ENCODE measurements at regions not wholly inside any gene's neighbourhood (a gene's known extent, or its start where the extent isn't known, plus 50 kb on each side); places are given as distances from the start of the nearest gene placed in this dataset.

DNA sequence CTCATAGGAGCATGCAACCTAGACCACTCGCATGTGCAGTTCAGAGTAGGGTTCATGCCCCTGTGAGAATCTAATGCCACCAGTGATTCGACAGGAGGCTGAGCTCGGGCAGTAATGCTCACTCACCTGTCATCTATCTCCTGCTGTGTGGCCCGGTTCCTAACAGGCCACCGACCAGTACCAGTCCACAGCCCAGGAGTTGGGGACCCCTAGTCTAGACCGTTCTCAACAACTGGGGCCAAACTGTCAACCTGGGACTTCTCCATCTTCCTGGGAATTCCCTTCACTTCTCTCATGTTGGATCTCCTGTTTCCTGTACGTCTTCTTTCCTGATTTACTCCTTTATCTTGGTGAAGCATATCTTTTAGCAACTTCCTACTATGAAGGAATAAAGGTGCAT, 79.4 kb upstream of the HELT start:
- TF ChIP-seq OSR1 (CRISPR knock-in tag; IDR thresholded peaks at IDR 0.05) (no peak), BACH2 (CRISPR knock-in tag; IDR thresholded peaks at IDR 0.05; ENCODE audit: borderline replicate concordance) (no peak), ZNF70 (CRISPR knock-in tag; IDR thresholded peaks at IDR 0.05) (no peak)

Measured in SK-N-SH treated with all-trans-retinoic acid at 6 μM for 48 hours (cell line).